NB4 (cell line): ENCODE measurements at regions not wholly inside any gene's neighbourhood (a gene's known extent, or its start where the extent isn't known, plus 50 kb on each side); places are given as distances from the start of the nearest gene placed in this dataset.

Experiments used
- DNase-seq: peaks from one replicate; pipeline ENCODE4 v3.0.0; 2010; ENCODE audit warnings: low read depth
- H3K4me3 ChIP-seq: one replicate; pipeline ENCODE4 v1.5.1; 2011; ENCODE audit warnings: mild to moderate bottlenecking, low read depth, low read length, moderate library complexity
- MYC ChIP-seq: IDR thresholded peaks from 2 replicates; pipeline ENCODE4 v1.6.1; 2011; ENCODE audit warnings: low read depth, low read length
- POLR2A ChIP-seq: IDR thresholded peaks from 2 replicates; pipeline ENCODE4 v1.6.1; 2011; ENCODE audit warnings: mild to moderate bottlenecking; ENCODE audit not compliant: insufficient read length; ENCODE audit errors: extremely low read depth
- TF ChIP-seq, protein P1 (sequence below): IDR thresholded peaks from one replicate; pipeline ENCODE4 v1.5.1; 2012; ENCODE audit warnings: low read depth, low read length
- TF ChIP-seq, protein P2 (sequence below): IDR thresholded peaks from 2 replicates; pipeline ENCODE4 v1.6.1; 2011; ENCODE audit warnings: low read depth, low read length

- TF ChIP-seq, protein P1, sequence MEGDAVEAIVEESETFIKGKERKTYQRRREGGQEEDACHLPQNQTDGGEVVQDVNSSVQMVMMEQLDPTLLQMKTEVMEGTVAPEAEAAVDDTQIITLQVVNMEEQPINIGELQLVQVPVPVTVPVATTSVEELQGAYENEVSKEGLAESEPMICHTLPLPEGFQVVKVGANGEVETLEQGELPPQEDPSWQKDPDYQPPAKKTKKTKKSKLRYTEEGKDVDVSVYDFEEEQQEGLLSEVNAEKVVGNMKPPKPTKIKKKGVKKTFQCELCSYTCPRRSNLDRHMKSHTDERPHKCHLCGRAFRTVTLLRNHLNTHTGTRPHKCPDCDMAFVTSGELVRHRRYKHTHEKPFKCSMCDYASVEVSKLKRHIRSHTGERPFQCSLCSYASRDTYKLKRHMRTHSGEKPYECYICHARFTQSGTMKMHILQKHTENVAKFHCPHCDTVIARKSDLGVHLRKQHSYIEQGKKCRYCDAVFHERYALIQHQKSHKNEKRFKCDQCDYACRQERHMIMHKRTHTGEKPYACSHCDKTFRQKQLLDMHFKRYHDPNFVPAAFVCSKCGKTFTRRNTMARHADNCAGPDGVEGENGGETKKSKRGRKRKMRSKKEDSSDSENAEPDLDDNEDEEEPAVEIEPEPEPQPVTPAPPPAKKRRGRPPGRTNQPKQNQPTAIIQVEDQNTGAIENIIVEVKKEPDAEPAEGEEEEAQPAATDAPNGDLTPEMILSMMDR, result no peak
- TF ChIP-seq POLR2A (no peak), MYC (no peak)
- TF ChIP-seq, protein P2, sequence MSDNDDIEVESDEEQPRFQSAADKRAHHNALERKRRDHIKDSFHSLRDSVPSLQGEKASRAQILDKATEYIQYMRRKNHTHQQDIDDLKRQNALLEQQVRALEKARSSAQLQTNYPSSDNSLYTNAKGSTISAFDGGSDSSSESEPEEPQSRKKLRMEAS, result no peak
- DNase-seq, result no peak
- H3K4me3 ChIP-seq, result no peak overlapping the region
These were observed 833.9 kb downstream of the FSTL5 start for GRCh38 chr4:161329852-161330251.

DNA sequence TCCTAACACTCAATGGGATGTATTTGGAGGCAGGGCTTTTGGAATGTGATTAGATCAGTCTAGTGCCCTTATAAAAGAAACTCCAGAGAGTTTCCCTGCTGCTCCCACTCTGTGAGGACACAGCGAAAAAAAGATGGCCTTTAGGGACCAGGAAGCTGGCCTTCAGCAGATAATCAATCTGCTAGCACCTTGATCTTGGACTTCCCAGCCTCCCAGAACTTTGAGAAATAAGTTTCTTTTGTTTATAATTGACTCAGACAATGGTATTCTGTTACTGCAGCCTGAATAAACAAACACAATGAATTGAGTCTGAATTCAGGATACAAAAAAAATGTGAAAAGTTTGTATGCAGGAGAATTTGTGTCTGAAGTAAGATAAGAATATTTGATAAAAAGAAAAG is 842.1 kb downstream of the FSTL5 start:
- no peak overlapping the region for H3K4me3 ChIP-seq
- no peak for DNase-seq
- TF ChIP-seq POLR2A, result no peak
- TF ChIP-seq, protein P2, result no peak
- TF ChIP-seq MYC, result no peak
- TF ChIP-seq, protein P1, result no peak

DNA sequence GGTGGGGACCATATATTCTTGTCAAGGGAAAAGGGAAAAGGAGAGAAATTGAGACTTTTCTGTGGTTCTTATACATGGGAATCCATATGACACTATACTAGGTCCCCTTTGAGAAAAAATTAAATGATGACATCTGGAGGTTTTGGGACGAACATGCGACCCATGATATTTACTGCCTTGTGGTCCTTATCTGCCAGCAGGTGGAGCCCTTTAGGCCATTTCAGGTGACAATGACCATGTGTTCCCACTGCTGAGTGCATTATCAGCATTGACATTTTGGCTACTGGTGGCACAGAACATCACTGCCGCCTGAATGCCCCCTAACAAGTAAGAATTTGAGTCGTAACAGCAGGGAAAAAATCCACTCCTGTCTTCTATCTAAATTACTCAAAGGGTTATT is 843.4 kb downstream of the FSTL5 start:
- TF ChIP-seq, protein P1, result peak; percentile 55
- TF ChIP-seq MYC, result no peak
- no peak for TF ChIP-seq POLR2A
- TF ChIP-seq, protein P2, result peak; percentile 80
- no peak overlapping the region for H3K4me3 ChIP-seq
- DNase-seq, result peak; percentile 55

GRCh38 chr4:161317000-161317399 is 846.8 kb downstream of the FSTL5 start:
- no peak for DNase-seq
- TF ChIP-seq, protein P2, result no peak
- TF ChIP-seq, protein P1, result no peak
- TF ChIP-seq POLR2A, result no peak
- no peak for TF ChIP-seq MYC
- H3K4me3 ChIP-seq, result no peak overlapping the region

GRCh38 chr4:161314371-161314770 is 849.4 kb downstream of the FSTL5 start:
- TF ChIP-seq, protein P1, result no peak
- TF ChIP-seq MYC, result no peak
- TF ChIP-seq, protein P2, result no peak
- TF ChIP-seq POLR2A, result no peak
- H3K4me3 ChIP-seq, result no peak overlapping the region
- DNase-seq, result no peak
